Trophoblast cell (in vitro differentiated cells and primary cell): ENCODE measurements at regions not wholly inside any gene's neighbourhood (a gene's known extent, or its start where the extent isn't known, plus 50 kb on each side); places are given as distances from the start of the nearest gene placed in this dataset.

ENCODE experiments used
- DNase-seq, 2 donors: peaks; one replicate each; pipeline ENCODE4 v3.0.0-alpha.2; 2016
- H2AFZ ChIP-seq: 2 replicates; pipeline ENCODE4 v1.6.1; 2013; ENCODE audit warnings: low read length, moderate library complexity, mild to moderate bottlenecking; ENCODE audit not compliant: insufficient read depth, poor library complexity
- H2AK5ac ChIP-seq: 2 replicates; pipeline ENCODE4 v1.6.1; 2013; ENCODE audit warnings: mild to moderate bottlenecking, low read length
- H2BK120ac ChIP-seq: 2 replicates; pipeline ENCODE4 v1.6.1; 2013; ENCODE audit warnings: low read length, mild to moderate bottlenecking, moderate library complexity; ENCODE audit not compliant: insufficient read depth, poor library complexity
- H2BK12ac ChIP-seq: 2 replicates; pipeline ENCODE4 v1.6.1; 2013; ENCODE audit warnings: mild to moderate bottlenecking, low read length, moderate library complexity
- H2BK5ac ChIP-seq: 2 replicates; pipeline ENCODE4 v1.6.1; 2013; ENCODE audit warnings: low read length, low read depth, moderate library complexity, mild to moderate bottlenecking; ENCODE audit not compliant: poor library complexity
- H3K14ac ChIP-seq: 2 replicates; pipeline ENCODE4 v1.6.1; 2013; ENCODE audit warnings: mild to moderate bottlenecking, low read length
- H3K18ac ChIP-seq: 2 replicates; pipeline ENCODE4 v1.6.1; 2013; ENCODE audit warnings: mild to moderate bottlenecking, low read length
- H3K23ac ChIP-seq: 2 replicates; pipeline ENCODE4 v1.6.1; 2013; ENCODE audit warnings: low read length
- H3K27ac ChIP-seq: 2 replicates; pipeline ENCODE4 v1.5.1; 2013; ENCODE audit warnings: low read depth, mild to moderate bottlenecking, inconsistent platforms, low read length, moderate library complexity
- H3K27me3 ChIP-seq: 2 replicates; pipeline ENCODE4 v1.6.1; 2013; ENCODE audit warnings: inconsistent platforms, mild to moderate bottlenecking, low read length, moderate library complexity; ENCODE audit not compliant: insufficient read depth
- H3K36me3 ChIP-seq, 2 experiments: 1 replicate in 1 of 2; 2 replicates in 1 of 2; pipeline ENCODE4 v1.6.1; 2013; ENCODE audit warnings: low read length in 2 of 2, mild to moderate bottlenecking in 2 of 2, moderate library complexity in 1 of 2; ENCODE audit not compliant: insufficient read depth in 2 of 2, control insufficient read depth in 1 of 2
- H3K4ac ChIP-seq: 2 replicates; pipeline ENCODE4 v1.6.1; 2013; ENCODE audit warnings: low read depth, mild to moderate bottlenecking, low read length, moderate library complexity
- H3K4me1 ChIP-seq, 2 experiments: 1 replicate in 1 of 2; 2 replicates in 1 of 2; pipeline ENCODE4 v1.6.1; 2013; ENCODE audit warnings: low read length in 2 of 2, mild to moderate bottlenecking in 2 of 2, moderate library complexity in 1 of 2; ENCODE audit not compliant: insufficient read depth in 2 of 2, control insufficient read depth in 1 of 2
- H3K4me2 ChIP-seq: 2 replicates; pipeline ENCODE4 v1.6.1; 2013; ENCODE audit warnings: inconsistent platforms, mild to moderate bottlenecking, low read length, moderate library complexity
- H3K4me3 ChIP-seq: 2 replicates; pipeline ENCODE4 v1.5.1; 2013; ENCODE audit warnings: mild to moderate bottlenecking, low read depth, low read length, inconsistent platforms
- H3K79me1 ChIP-seq: one replicate; pipeline ENCODE4 v1.6.1; 2013; ENCODE audit warnings: low read length
- H3K79me2 ChIP-seq: 2 replicates; pipeline ENCODE4 v1.6.1; 2013; ENCODE audit warnings: low read length, mild to moderate bottlenecking; ENCODE audit not compliant: control insufficient read depth, insufficient read depth, poor library complexity
- H3K9ac ChIP-seq: 2 replicates; pipeline ENCODE4 v1.6.1; 2013; ENCODE audit warnings: mild to moderate bottlenecking, low read length
- H3K9me3 ChIP-seq: 2 replicates; pipeline ENCODE4 v1.6.1; 2013; ENCODE audit warnings: low read depth, mild to moderate bottlenecking, control low read depth, inconsistent platforms, low read length; ENCODE audit not compliant: insufficient read depth
- H4K12ac ChIP-seq: 2 replicates; pipeline ENCODE4 v1.6.1; 2013; ENCODE audit warnings: low read depth, mild to moderate bottlenecking, low read length, moderate library complexity
- H4K8ac ChIP-seq: 2 replicates; pipeline ENCODE4 v1.6.1; 2013; ENCODE audit warnings: low read depth, mild to moderate bottlenecking, low read length, moderate library complexity
- H4K91ac ChIP-seq: one replicate; pipeline ENCODE4 v1.6.1; 2013; ENCODE audit warnings: low read depth, mild to moderate bottlenecking, low read length, moderate library complexity
- WGBS: extraction: QIAGEN DNeasy Blood & Tissue Kit; methylation state at CpG from one replicate; pipeline ENCODE4 v1.1.7; 2013; ENCODE audit warnings: missing lambda C conversion rate; ENCODE audit not compliant: insufficient read length, insufficient coverage; ENCODE audit errors: extremely low coverage; 5-methylcytosine and 5-hydroxymethylcytosine counted together

- Histone ChIP-seq H4K91ac (no peak overlapping the region), H3K36me3 (no peaks in the 10 kb centered on the region), H3K79me1 (no peaks in the 10 kb centered on the region), H2BK5ac (no peak overlapping the region), H3K18ac (no peak overlapping the region), H3K14ac (no peak overlapping the region), H3K4me1 (no peaks in the 10 kb centered on the region), H3K79me2 (no peaks in the 10 kb centered on the region), H3K23ac (no peak overlapping the region), H4K12ac (no peak overlapping the region), H4K8ac (no peak overlapping the region), H2BK120ac (no peak overlapping the region), H3K9ac (no peak overlapping the region), H3K4me3 (no peak overlapping the region), H2AFZ (no peak overlapping the region), H3K9me3 (no peaks in the 10 kb centered on the region), H3K4me2 (no peak overlapping the region), H3K27ac (no peak overlapping the region), H2BK12ac (no peak overlapping the region), H3K4ac (no peak overlapping the region), H2AK5ac (no peak overlapping the region), H3K27me3 (no peaks in the 10 kb centered on the region)
- peak; percentile 7 to 54 for DNase-seq
- WGBS: no CpG with 5 or more reads among the region's 3 CpGs
These were observed 191.0 kb downstream of the GRB14 start for GRCh38 chr2:164430166-164430783.

- no peaks in the 10 kb centered on the region for H3K79me1 ChIP-seq
- H4K8ac ChIP-seq: no peak overlapping the region
- H3K27me3 ChIP-seq: no peaks in the 10 kb centered on the region
- H3K14ac ChIP-seq: no peak overlapping the region
- H3K9ac ChIP-seq: no peak overlapping the region
- H3K4me3 ChIP-seq: no peak overlapping the region
- H4K12ac ChIP-seq: no peak overlapping the region
- no peak overlapping the region for H4K91ac ChIP-seq
- H2AK5ac ChIP-seq: no peak overlapping the region
- no peak overlapping the region for H3K4ac ChIP-seq
- no peak overlapping the region for H3K23ac ChIP-seq
- H3K18ac ChIP-seq: no peak overlapping the region
- no peaks in the 10 kb centered on the region for H3K4me1 ChIP-seq
- H2BK5ac ChIP-seq: no peak overlapping the region
- H3K27ac ChIP-seq: no peak overlapping the region
- H3K79me2 ChIP-seq: no peaks in the 10 kb centered on the region
- no peak for DNase-seq
- H2AFZ ChIP-seq: no peak overlapping the region
- no peaks in the 10 kb centered on the region for H3K9me3 ChIP-seq
- H3K36me3 ChIP-seq: no peaks in the 10 kb centered on the region
- H2BK12ac ChIP-seq: no peak overlapping the region
- no peak overlapping the region for H2BK120ac ChIP-seq
- H3K4me2 ChIP-seq: no peak overlapping the region
- WGBS: no CpG with 5 or more reads among the region's 2 CpGs
These were observed 191.9 kb downstream of the GRB14 start for GRCh38 chr2:164429354-164429753.

GRCh38 chr2:164427111-164427510 is 194.2 kb downstream of the GRB14 start:
- H3K36me3 ChIP-seq: no peaks in the 10 kb centered on the region
- no peaks in the 10 kb centered on the region for H3K4me1 ChIP-seq
- H3K79me1 ChIP-seq: no peaks in the 10 kb centered on the region
- H3K9me3 ChIP-seq: no peaks in the 10 kb centered on the region
- H3K27me3 ChIP-seq: no peaks in the 10 kb centered on the region
- H3K4me3 ChIP-seq: no peak overlapping the region
- no peak overlapping the region for H3K18ac ChIP-seq
- WGBS: no CpG with 5 or more reads among the region's 7 CpGs
- no peak overlapping the region for H2BK5ac ChIP-seq
- H3K9ac ChIP-seq: no peak overlapping the region
- no peak overlapping the region for H4K8ac ChIP-seq
- no peak overlapping the region for H3K4ac ChIP-seq
- no peak overlapping the region for H2AK5ac ChIP-seq
- no peak overlapping the region for H4K91ac ChIP-seq
- no peaks in the 10 kb centered on the region for H3K79me2 ChIP-seq
- H2BK120ac ChIP-seq: no peak overlapping the region
- H3K27ac ChIP-seq: no peak overlapping the region
- DNase-seq: no peak
- H3K23ac ChIP-seq: no peak overlapping the region
- H3K14ac ChIP-seq: no peak overlapping the region
- H2AFZ ChIP-seq: no peak overlapping the region
- H4K12ac ChIP-seq: no peak overlapping the region
- no peak overlapping the region for H3K4me2 ChIP-seq
- H2BK12ac ChIP-seq: no peak overlapping the region

- Histone ChIP-seq H3K4me1 (no peaks in the 10 kb centered on the region), H3K9me3 (no peaks in the 10 kb centered on the region), H4K8ac (no peak overlapping the region), H2AK5ac (no peak overlapping the region), H3K79me1 (no peaks in the 10 kb centered on the region), H2BK120ac (no peak overlapping the region), H3K27me3 (no peaks in the 10 kb centered on the region), H4K91ac (no peak overlapping the region), H3K14ac (no peak overlapping the region), H3K18ac (no peak overlapping the region), H3K27ac (no peak overlapping the region), H3K23ac (no peak overlapping the region), H2BK12ac (no peak overlapping the region), H3K9ac (no peak overlapping the region), H2AFZ (no peak overlapping the region), H2BK5ac (no peak overlapping the region), H3K36me3 (no peaks in the 10 kb centered on the region), H3K4me3 (no peak overlapping the region), H3K4ac (no peak overlapping the region), H3K4me2 (no peak overlapping the region), H3K79me2 (no peaks in the 10 kb centered on the region), H4K12ac (no peak overlapping the region)
- no CpG with 5 or more reads among the region's 5 CpGs for WGBS
- no peak for DNase-seq
These were observed 200.5 kb downstream of the GRB14 start for GRCh38 chr2:164420787-164421186.
